ENCODE measurements at regions not wholly inside any gene's neighbourhood (a gene's known extent, or its start where the extent isn't known, plus 50 kb on each side); places are given as distances from the start of the nearest gene placed in this dataset.

GRCh38 chr10:101292194-101293006 is 61.6 kb upstream of the BTRC start:
- CTCF ChIA-PET = interaction anchor here (0.6 to 4.0 kb wide), 30 partner anchors 9 to 288 kb away, joined by 3 to 52 read pairs (median 4); no protein-coding TSS in a partner anchor
- FAIRE-seq (no peak), DNase-seq (ENCODE audit: low read depth, low spot score) (peak; percentile 23)
- Histone ChIP-seq H3K9me3 (replicated peaks; ENCODE audit: control insufficient read depth, insufficient read depth, low read length) (no peaks in the 10 kb centered on the region), H3K4me2 (ENCODE audit: insufficient read depth, low read length) (peak overlapping the region; percentile 69), H2AFZ (ENCODE audit: low read depth, low read length) (peak overlapping the region; percentile 36), H3K4me3 (replicated peaks in 1 of 3; ENCODE audit: insufficient read depth in 1 of 3, low read depth in 1 of 3, low read length in 3 of 3) (peak overlapping the region; percentile 32 to 46 (median 38)), H3K9me1 (replicated peaks; ENCODE audit: control insufficient read depth, extremely low read depth, insufficient read depth, low read length) (no peaks in the 10 kb centered on the region), H3K27ac (ENCODE audit: insufficient read depth, low read depth, low read length) (no peak overlapping the region), H3K79me2 (ENCODE audit: control insufficient read depth, insufficient read depth, low read length) (no peaks in the 10 kb centered on the region), H4K20me1 (replicated peaks; ENCODE audit: control insufficient read depth, extremely low read depth, insufficient read depth, low read length) (no peaks in the 10 kb centered on the region), H3K36me3 (ENCODE audit: control insufficient read depth in 2 of 2, extremely low read depth in 1 of 2, insufficient read depth in 2 of 2, low read length in 2 of 2) (no peaks in the 10 kb centered on the region), H3K4me1 (ENCODE audit: control insufficient read depth, extremely low read depth, insufficient read depth, low read length) (peaks cover 2% of the 10 kb centered on the region), H3K9ac (replicated peaks; ENCODE audit: extremely low read depth, insufficient read depth, low read length) (no peak overlapping the region), H3K27me3 (ENCODE audit: control insufficient read depth in 2 of 2, insufficient read depth in 2 of 2, low read length in 2 of 2) (peaks cover 50% of the 10 kb centered on the region in 2 experiments)
- POLR2A ChIA-PET = interaction anchor here (1.8 kb wide), 1 partner anchor 78 kb away, joined by 4 read pairs; no protein-coding TSS in a partner anchor
- dilution Hi-C loops (cut with MboI; ENCODE audit: extremely low pct_ligation_motif_present, low sequenced_read_pairs) (no loop called here), intact Hi-C loops (cut with micrococcal nuclease) (loop anchor here (5.0 kb wide), 1 partner anchor 130 kb away; no protein-coding TSS in a partner anchor)
- TF ChIP-seq FOS (IDR thresholded peaks at IDR 0.05; ENCODE audit: borderline replicate concordance, insufficient read depth, low read length) (no peak), EZH2 (IDR thresholded peaks at IDR 0.05; ENCODE audit: borderline replicate concordance, low read depth, low read length, severe bottlenecking) (peak; percentile 66)
- no TSS peak for BruUV-seq (replicated peaks)

- FAIRE-seq (no peak), DNase-seq (ENCODE audit: low read depth, low spot score) (no peak)
- Histone ChIP-seq H2AFZ (ENCODE audit: low read depth, low read length) (no peak overlapping the region), H3K4me2 (ENCODE audit: insufficient read depth, low read length) (no peak overlapping the region), H3K9me1 (replicated peaks; ENCODE audit: control insufficient read depth, extremely low read depth, insufficient read depth, low read length) (no peaks in the 10 kb centered on the region), H4K20me1 (replicated peaks; ENCODE audit: control insufficient read depth, extremely low read depth, insufficient read depth, low read length) (no peaks in the 10 kb centered on the region), H3K27me3 (ENCODE audit: control insufficient read depth in 2 of 2, insufficient read depth in 2 of 2, low read length in 2 of 2) (peaks cover 47 to 49% of the 10 kb centered on the region in 2 experiments), H3K79me2 (ENCODE audit: control insufficient read depth, insufficient read depth, low read length) (no peaks in the 10 kb centered on the region), H3K9ac (replicated peaks; ENCODE audit: extremely low read depth, insufficient read depth, low read length) (no peak overlapping the region), H3K4me1 (ENCODE audit: control insufficient read depth, extremely low read depth, insufficient read depth, low read length) (peaks cover 2% of the 10 kb centered on the region), H3K36me3 (ENCODE audit: control insufficient read depth in 2 of 2, extremely low read depth in 1 of 2, insufficient read depth in 2 of 2, low read length in 2 of 2) (no peaks in the 10 kb centered on the region), H3K9me3 (replicated peaks; ENCODE audit: control insufficient read depth, insufficient read depth, low read length) (no peaks in the 10 kb centered on the region), H3K27ac (ENCODE audit: insufficient read depth, low read depth, low read length) (no peak overlapping the region), H3K4me3 (replicated peaks in 1 of 3; ENCODE audit: insufficient read depth in 1 of 3, low read depth in 1 of 3, low read length in 3 of 3) (no peak overlapping the region)
- intact Hi-C loops (cut with micrococcal nuclease) (loop anchor here (5.0 kb wide), 1 partner anchor 131 kb away; no protein-coding TSS in a partner anchor), dilution Hi-C loops (cut with MboI; ENCODE audit: extremely low pct_ligation_motif_present, low sequenced_read_pairs) (no loop called here)
- no TSS peak for BruUV-seq (replicated peaks)
- no peak for TF ChIP-seq POLR2AphosphoS5 (IDR thresholded peaks at IDR 0.05; ENCODE audit: insufficient read depth, low read depth, low read length)
- no peak for TF ChIP-seq FOS (IDR thresholded peaks at IDR 0.05; ENCODE audit: borderline replicate concordance, insufficient read depth, low read length)
- peak; percentile 20 for TF ChIP-seq EZH2 (IDR thresholded peaks at IDR 0.05; ENCODE audit: borderline replicate concordance, low read depth, low read length, severe bottlenecking)
- ChIA-PET CTCF (interaction anchor here (0.6 to 4.0 kb wide), 20 partner anchors 8 to 282 kb away, joined by 3 to 52 read pairs (median 6); no protein-coding TSS in a partner anchor), POLR2A (interaction anchor here (1.8 kb wide), 1 partner anchor 79 kb away, joined by 4 read pairs; no protein-coding TSS in a partner anchor)
Observed at GRCh38 chr10:101293007-101293723, 60.8 kb upstream of the BTRC start.

All from endothelial cell of umbilical vein (primary cell).